CD4-positive, alpha-beta T cell treated with Interleukin-4 for 1 hour (primary cell): ENCODE measurements at regions not wholly inside any gene's neighbourhood (a gene's known extent, or its start where the extent isn't known, plus 50 kb on each side); places are given as distances from the start of the nearest gene placed in this dataset.

ENCODE experiments used
- DNase-seq, 2 donors: peaks; one replicate each; pipeline ENCODE4 v3.0.0-alpha.2; 2020 to 2022

DNA sequence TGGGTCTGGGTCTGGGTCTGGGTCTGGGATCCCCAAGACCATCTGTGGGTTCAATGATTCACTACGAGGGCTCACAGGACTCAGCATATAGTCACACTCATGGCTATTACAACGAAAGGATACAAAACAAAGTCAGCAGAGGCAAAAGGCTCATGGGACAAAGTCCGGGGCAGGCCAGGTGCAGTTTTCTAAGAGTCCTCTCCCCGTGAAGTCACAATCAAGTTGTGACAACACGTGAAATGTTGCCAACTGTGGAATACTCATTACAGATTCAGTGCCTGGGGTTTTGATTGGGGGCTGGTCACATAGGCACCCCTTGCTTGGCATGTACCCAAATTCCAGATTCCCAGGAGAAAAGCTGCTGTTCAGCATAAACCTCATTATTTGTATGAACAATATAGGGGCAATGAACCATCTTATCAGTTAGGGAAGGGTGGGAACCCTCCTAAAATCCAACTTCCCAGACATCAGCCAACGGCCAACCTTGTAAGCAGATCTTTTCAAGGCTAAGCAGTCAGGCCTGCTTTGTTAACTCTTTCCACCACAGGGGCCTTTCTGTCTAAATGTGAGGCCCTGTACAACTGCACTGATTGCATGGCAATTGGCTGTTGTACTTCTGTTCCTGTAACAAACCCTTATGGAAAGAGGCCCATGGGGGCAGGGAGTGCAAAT is 58.2 kb upstream of the DIPK2B start:
- no peak for DNase-seq
